ENCODE measurements at regions not wholly inside any gene's neighbourhood (a gene's known extent, or its start where the extent isn't known, plus 50 kb on each side); places are given as distances from the start of the nearest gene placed in this dataset.

- Histone ChIP-seq H3K4me3 (ENCODE audit: insufficient read depth, low read depth, low read length) (no peak overlapping the region), H2BK15ac (ENCODE audit: low read depth, low read length) (no peak overlapping the region), H2BK5ac (ENCODE audit: low read depth, low read length, poor library complexity, severe bottlenecking) (no peak overlapping the region), H3K4me2 (ENCODE audit: low read depth, low read length) (no peak overlapping the region; the same call in 1 of the 2 replicates), H4K5ac (ENCODE audit: low read depth, low read length) (no peak overlapping the region), H3K4me1 (ENCODE audit: control insufficient read depth, insufficient read depth, low read length) (no peaks in the 10 kb centered on the region), H3K9me1 (ENCODE audit: insufficient read depth, low read length) (no peaks in the 10 kb centered on the region), H3K9ac (ENCODE audit: low read depth, low read length) (no peak overlapping the region), H3K36me3 (ENCODE audit: control insufficient read depth, insufficient read depth, low read length) (no peaks in the 10 kb centered on the region), H2BK120ac (ENCODE audit: low read depth, low read length) (no peak overlapping the region), H2AK9ac (replicated peaks; ENCODE audit: low read depth, low read length, poor library complexity) (no peak overlapping the region), H3K18ac (ENCODE audit: low read depth, low read length) (no peak overlapping the region), H3K27ac (ENCODE audit: insufficient read depth, low read length) (no peak overlapping the region), H2AFZ (replicated peaks; ENCODE audit: low read length, poor library complexity) (peak overlapping the region; percentile 64), H2AK5ac (ENCODE audit: low read depth, low read length) (no peak overlapping the region), H4K91ac (ENCODE audit: insufficient read depth, low read depth, low read length) (no peak overlapping the region), H3K56ac (ENCODE audit: extremely low read depth, insufficient read depth, low read length) (no peak overlapping the region), H2BK20ac (ENCODE audit: low read depth, low read length) (no peak overlapping the region), H3K79me1 (ENCODE audit: low read depth in 1 of 2, low read length in 2 of 2) (no peaks in the 10 kb centered on the region), H3K4ac (ENCODE audit: low read depth, low read length) (no peak overlapping the region), H3K14ac (replicated peaks; ENCODE audit: low read depth, low read length) (no peak overlapping the region), H3K9me3 (ENCODE audit: control insufficient read depth, insufficient read depth, low read length) (no peaks in the 10 kb centered on the region), H3K23ac (ENCODE audit: low read depth, low read length) (no peak overlapping the region), H4K20me1 (ENCODE audit: insufficient read depth, low read length) (no peaks in the 10 kb centered on the region), H3K27me3 (ENCODE audit: control insufficient read depth, insufficient read depth, low read length) (peaks cover 46% of the 10 kb centered on the region), H4K8ac (ENCODE audit: low read depth in 2 of 2, low read length in 2 of 2) (no peak overlapping the region)
- in situ Hi-C loops (cut with MboI; ENCODE audit: low sequenced_read_pairs) = loop anchor here (5.0 kb wide), 1 partner anchor 206 kb away; no protein-coding TSS in a partner anchor
- dilution Hi-C loops (cut with HindIII; ENCODE audit: low sequenced_read_pairs, unreplicated experiment) = no loop called here
- TF ChIP-seq USF2 (IDR thresholded peaks at IDR 0.05; ENCODE audit: low read depth, low read length) (no peak), MAFK (IDR thresholded peaks at IDR 0.05; ENCODE audit: low read depth, low read length) (no peak), RAD21 (IDR thresholded peaks at IDR 0.05; ENCODE audit: low read length) (peak; percentile 53), SMC3 (IDR thresholded peaks at IDR 0.05; ENCODE audit: low read depth, low read length) (peak; percentile 66), CTCF (conservative IDR thresholded peaks at IDR 0.05; ENCODE audit: low read depth, low read length) (peak; percentile 63)
- ATAC-seq (ENCODE audit: low read depth) = peak; percentile 88
- WGBS, 2 experiments (ENCODE audit: extremely low coverage in 2 of 2, insufficient read length in 1 of 2) = 4% methylated on average over 25 of the region's 54 CpGs; no CpG with 5 or more reads in 1 of the 2 experiments
- intact Hi-C loops (cut with micrococcal nuclease) = loop anchor here (1.0 kb wide), 1 partner anchor 207 kb away; no protein-coding TSS in a partner anchor
- ChIA-PET POLR2A (ENCODE audit: unreplicated experiment) (no interaction called here), CTCF (no interaction called here)
- DNase-seq = no peak
- BruUV-seq (replicated peaks) = no TSS peak
Measured at GRCh38 chr10:100670828-100671479, 74.4 kb upstream of the PAX2 start.
